ENCODE measurements at regions not wholly inside any gene's neighbourhood (a gene's known extent, or its start where the extent isn't known, plus 50 kb on each side); places are given as distances from the start of the nearest gene placed in this dataset.

- no peak for DNase-seq (ENCODE audit: low spot score)
These were observed 136.5 kb upstream of the NKX1-1 start for GRCh38 chr4:1542516-1543320.

- no peak for DNase-seq (ENCODE audit: low spot score)
These were observed 135.9 kb upstream of the NKX1-1 start for GRCh38 chr4:1542226-1542490.

GRCh38 chr4:1541449-1542225 is 135.4 kb upstream of the NKX1-1 start:
- no peak for DNase-seq (ENCODE audit: low spot score)

GRCh38 chr4:1540601-1541375 is 134.5 kb upstream of the NKX1-1 start:
- no peak for DNase-seq (ENCODE audit: low spot score)

- no peak for DNase-seq (ENCODE audit: low spot score)
These were observed 133.8 kb upstream of the NKX1-1 start for GRCh38 chr4:1539859-1540600.

- DNase-seq (ENCODE audit: low spot score) = no peak
These were observed 132.9 kb upstream of the NKX1-1 start for GRCh38 chr4:1538941-1539772.

- no peak for DNase-seq (ENCODE audit: low spot score)
These were observed 131.8 kb upstream of the NKX1-1 start for GRCh38 chr4:1538096-1538410.

- no peak for DNase-seq (ENCODE audit: low spot score)
These were observed 131.3 kb upstream of the NKX1-1 start for GRCh38 chr4:1537410-1538095.

GRCh38 chr4:1536579-1537409 is 130.6 kb upstream of the NKX1-1 start:
- no peak for DNase-seq (ENCODE audit: low spot score)

- no peak for DNase-seq (ENCODE audit: low spot score)
These were observed 129.8 kb upstream of the NKX1-1 start for GRCh38 chr4:1535926-1536578.

- DNase-seq (ENCODE audit: low spot score) = no peak
These were observed 128.8 kb upstream of the NKX1-1 start for GRCh38 chr4:1534876-1535526.

GRCh38 chr4:1534095-1534872 is 128.0 kb upstream of the NKX1-1 start:
- DNase-seq (ENCODE audit: low spot score) = no peak

GRCh38 chr4:1533501-1534064 is 127.3 kb upstream of the NKX1-1 start:
- DNase-seq (ENCODE audit: low spot score) = no peak

- no peak for DNase-seq (ENCODE audit: low spot score)
These were observed 126.5 kb upstream of the NKX1-1 start for GRCh38 chr4:1532549-1533395.

GRCh38 chr4:1531683-1532548 is 125.7 kb upstream of the NKX1-1 start:
- DNase-seq (ENCODE audit: low spot score) = no peak

- DNase-seq (ENCODE audit: low spot score) = no peak
These were observed 124.1 kb upstream of the NKX1-1 start for GRCh38 chr4:1530356-1530755.
